Prostate gland (tissue), 2 donors: ENCODE measurements at regions not wholly inside any gene's neighbourhood (a gene's known extent, or its start where the extent isn't known, plus 50 kb on each side); places are given as distances from the start of the nearest gene placed in this dataset.

Experiments used
- POLR2AphosphoS5 ChIP-seq: sonication (generic); formaldehyde crosslinking; IDR thresholded peaks from one replicate; pipeline ENCODE4 v1.6.1; 2017; ENCODE audit warnings: antibody characterized with exemption
- TF ChIP-seq, protein P1 (sequence below), 4 experiments: fragments of 200-600 bp in 2 of 4; fragments of 450-650 bp in 2 of 4; sonication (generic) in 2 of 4; IDR thresholded peaks; 1 replicate in 3 of 4; 2 replicates in 1 of 4; pipeline ENCODE4 v1.5.1; 2016 to 2019; ENCODE audit warnings: antibody characterized with exemption in 4 of 4, mild to moderate bottlenecking in 2 of 4, moderate library complexity in 2 of 4

DNA sequence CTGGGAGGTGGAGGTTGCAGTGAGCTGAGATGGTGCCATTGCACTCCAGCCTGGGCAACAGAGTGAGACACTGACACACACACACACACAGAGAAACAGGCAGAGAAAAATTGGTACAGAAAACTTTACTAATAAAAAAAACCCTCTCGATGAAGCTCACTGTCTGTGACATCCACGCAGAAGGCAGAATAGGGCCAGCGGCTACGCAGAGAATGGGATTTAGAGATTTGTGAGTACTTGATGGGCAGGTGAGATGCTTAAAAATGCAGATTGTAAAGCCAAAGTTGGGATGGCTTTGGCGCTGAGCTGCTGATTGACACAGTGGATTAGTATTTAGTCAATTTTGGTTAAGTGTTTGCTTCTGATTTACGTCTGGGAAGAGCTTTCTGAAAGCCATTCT is 561.1 kb downstream of the TBC1D22A start:
- no peak for TF ChIP-seq POLR2AphosphoS5
- TF ChIP-seq, protein P1, sequence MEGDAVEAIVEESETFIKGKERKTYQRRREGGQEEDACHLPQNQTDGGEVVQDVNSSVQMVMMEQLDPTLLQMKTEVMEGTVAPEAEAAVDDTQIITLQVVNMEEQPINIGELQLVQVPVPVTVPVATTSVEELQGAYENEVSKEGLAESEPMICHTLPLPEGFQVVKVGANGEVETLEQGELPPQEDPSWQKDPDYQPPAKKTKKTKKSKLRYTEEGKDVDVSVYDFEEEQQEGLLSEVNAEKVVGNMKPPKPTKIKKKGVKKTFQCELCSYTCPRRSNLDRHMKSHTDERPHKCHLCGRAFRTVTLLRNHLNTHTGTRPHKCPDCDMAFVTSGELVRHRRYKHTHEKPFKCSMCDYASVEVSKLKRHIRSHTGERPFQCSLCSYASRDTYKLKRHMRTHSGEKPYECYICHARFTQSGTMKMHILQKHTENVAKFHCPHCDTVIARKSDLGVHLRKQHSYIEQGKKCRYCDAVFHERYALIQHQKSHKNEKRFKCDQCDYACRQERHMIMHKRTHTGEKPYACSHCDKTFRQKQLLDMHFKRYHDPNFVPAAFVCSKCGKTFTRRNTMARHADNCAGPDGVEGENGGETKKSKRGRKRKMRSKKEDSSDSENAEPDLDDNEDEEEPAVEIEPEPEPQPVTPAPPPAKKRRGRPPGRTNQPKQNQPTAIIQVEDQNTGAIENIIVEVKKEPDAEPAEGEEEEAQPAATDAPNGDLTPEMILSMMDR (IDR thresholded peaks at IDR 0.05): no peak
